Trophoblast cell (in vitro differentiated cells and primary cell): ENCODE measurements at regions not wholly inside any gene's neighbourhood (a gene's known extent, or its start where the extent isn't known, plus 50 kb on each side); places are given as distances from the start of the nearest gene placed in this dataset.

Experiments used
- DNase-seq, 2 donors: peaks; one replicate each; pipeline ENCODE4 v3.0.0-alpha.2; 2016
- H2AFZ ChIP-seq: 2 replicates; pipeline ENCODE4 v1.6.1; 2013; ENCODE audit warnings: low read length, moderate library complexity, mild to moderate bottlenecking; ENCODE audit not compliant: insufficient read depth, poor library complexity
- H2AK5ac ChIP-seq: 2 replicates; pipeline ENCODE4 v1.6.1; 2013; ENCODE audit warnings: mild to moderate bottlenecking, low read length
- H2BK120ac ChIP-seq: 2 replicates; pipeline ENCODE4 v1.6.1; 2013; ENCODE audit warnings: low read length, mild to moderate bottlenecking, moderate library complexity; ENCODE audit not compliant: insufficient read depth, poor library complexity
- H2BK12ac ChIP-seq: 2 replicates; pipeline ENCODE4 v1.6.1; 2013; ENCODE audit warnings: mild to moderate bottlenecking, low read length, moderate library complexity
- H2BK5ac ChIP-seq: 2 replicates; pipeline ENCODE4 v1.6.1; 2013; ENCODE audit warnings: low read length, low read depth, moderate library complexity, mild to moderate bottlenecking; ENCODE audit not compliant: poor library complexity
- H3K14ac ChIP-seq: 2 replicates; pipeline ENCODE4 v1.6.1; 2013; ENCODE audit warnings: mild to moderate bottlenecking, low read length
- H3K18ac ChIP-seq: 2 replicates; pipeline ENCODE4 v1.6.1; 2013; ENCODE audit warnings: mild to moderate bottlenecking, low read length
- H3K23ac ChIP-seq: 2 replicates; pipeline ENCODE4 v1.6.1; 2013; ENCODE audit warnings: low read length
- H3K27ac ChIP-seq: 2 replicates; pipeline ENCODE4 v1.5.1; 2013; ENCODE audit warnings: low read depth, mild to moderate bottlenecking, inconsistent platforms, low read length, moderate library complexity
- H3K27me3 ChIP-seq: 2 replicates; pipeline ENCODE4 v1.6.1; 2013; ENCODE audit warnings: inconsistent platforms, mild to moderate bottlenecking, low read length, moderate library complexity; ENCODE audit not compliant: insufficient read depth
- H3K36me3 ChIP-seq, 2 experiments: 1 replicate in 1 of 2; 2 replicates in 1 of 2; pipeline ENCODE4 v1.6.1; 2013; ENCODE audit warnings: low read length in 2 of 2, mild to moderate bottlenecking in 2 of 2, moderate library complexity in 1 of 2; ENCODE audit not compliant: insufficient read depth in 2 of 2, control insufficient read depth in 1 of 2
- H3K4ac ChIP-seq: 2 replicates; pipeline ENCODE4 v1.6.1; 2013; ENCODE audit warnings: low read depth, mild to moderate bottlenecking, low read length, moderate library complexity
- H3K4me1 ChIP-seq, 2 experiments: 1 replicate in 1 of 2; 2 replicates in 1 of 2; pipeline ENCODE4 v1.6.1; 2013; ENCODE audit warnings: low read length in 2 of 2, mild to moderate bottlenecking in 2 of 2, moderate library complexity in 1 of 2; ENCODE audit not compliant: insufficient read depth in 2 of 2, control insufficient read depth in 1 of 2
- H3K4me2 ChIP-seq: 2 replicates; pipeline ENCODE4 v1.6.1; 2013; ENCODE audit warnings: inconsistent platforms, mild to moderate bottlenecking, low read length, moderate library complexity
- H3K4me3 ChIP-seq: 2 replicates; pipeline ENCODE4 v1.5.1; 2013; ENCODE audit warnings: mild to moderate bottlenecking, low read depth, low read length, inconsistent platforms
- H3K79me1 ChIP-seq: one replicate; pipeline ENCODE4 v1.6.1; 2013; ENCODE audit warnings: low read length
- H3K79me2 ChIP-seq: 2 replicates; pipeline ENCODE4 v1.6.1; 2013; ENCODE audit warnings: low read length, mild to moderate bottlenecking; ENCODE audit not compliant: control insufficient read depth, insufficient read depth, poor library complexity
- H3K9ac ChIP-seq: 2 replicates; pipeline ENCODE4 v1.6.1; 2013; ENCODE audit warnings: mild to moderate bottlenecking, low read length
- H3K9me3 ChIP-seq: 2 replicates; pipeline ENCODE4 v1.6.1; 2013; ENCODE audit warnings: low read depth, mild to moderate bottlenecking, control low read depth, inconsistent platforms, low read length; ENCODE audit not compliant: insufficient read depth
- H4K12ac ChIP-seq: 2 replicates; pipeline ENCODE4 v1.6.1; 2013; ENCODE audit warnings: low read depth, mild to moderate bottlenecking, low read length, moderate library complexity
- H4K8ac ChIP-seq: 2 replicates; pipeline ENCODE4 v1.6.1; 2013; ENCODE audit warnings: low read depth, mild to moderate bottlenecking, low read length, moderate library complexity
- H4K91ac ChIP-seq: one replicate; pipeline ENCODE4 v1.6.1; 2013; ENCODE audit warnings: low read depth, mild to moderate bottlenecking, low read length, moderate library complexity
- WGBS: extraction: QIAGEN DNeasy Blood & Tissue Kit; methylation state at CpG from one replicate; pipeline ENCODE4 v1.1.7; 2013; ENCODE audit warnings: missing lambda C conversion rate; ENCODE audit not compliant: insufficient read length, insufficient coverage; ENCODE audit errors: extremely low coverage; 5-methylcytosine and 5-hydroxymethylcytosine counted together

GRCh38 chr19:46927106-46927505 lies 66.3 kb downstream of the ARHGAP35 start:
- H3K4me3 ChIP-seq, result no peak overlapping the region
- no peak overlapping the region for H3K27ac ChIP-seq
- H2AK5ac ChIP-seq, result no peak overlapping the region
- no peak overlapping the region for H3K23ac ChIP-seq
- H2BK120ac ChIP-seq, result no peak overlapping the region
- H3K79me1 ChIP-seq, result no peaks in the 10 kb centered on the region
- H4K91ac ChIP-seq, result no peak overlapping the region
- no peak for DNase-seq
- H4K8ac ChIP-seq, result no peak overlapping the region
- H4K12ac ChIP-seq, result no peak overlapping the region
- WGBS, result no CpG with 5 or more reads among the region's 6 CpGs
- H2AFZ ChIP-seq, result no peak overlapping the region
- H3K9ac ChIP-seq, result no peak overlapping the region
- no peak overlapping the region for H2BK12ac ChIP-seq
- H3K4me2 ChIP-seq, result no peak overlapping the region
- H3K9me3 ChIP-seq, result no peaks in the 10 kb centered on the region
- H3K4ac ChIP-seq, result no peak overlapping the region
- H3K36me3 ChIP-seq, result peaks cover under 1% of the 10 kb centered on the region in 2 experiments
- H3K18ac ChIP-seq, result no peak overlapping the region
- no peaks in the 10 kb centered on the region for H3K79me2 ChIP-seq
- no peaks in the 10 kb centered on the region for H3K27me3 ChIP-seq
- H2BK5ac ChIP-seq, result no peak overlapping the region
- H3K4me1 ChIP-seq, result peaks cover 3 to 9% of the 10 kb centered on the region in 2 experiments
- H3K14ac ChIP-seq, result no peak overlapping the region

- Histone ChIP-seq H3K9ac (no peak overlapping the region), H3K27ac (no peak overlapping the region), H3K14ac (no peak overlapping the region), H3K27me3 (no peaks in the 10 kb centered on the region), H2AFZ (no peak overlapping the region), H4K12ac (no peak overlapping the region), H3K4me2 (no peak overlapping the region), H3K4ac (no peak overlapping the region), H3K18ac (no peak overlapping the region), H4K91ac (no peak overlapping the region), H3K36me3 (no peaks in the 10 kb centered on the region), H4K8ac (no peak overlapping the region), H2BK5ac (no peak overlapping the region), H3K4me3 (no peak overlapping the region), H2AK5ac (no peak overlapping the region), H2BK12ac (no peak overlapping the region), H3K4me1 (peaks cover 3 to 11% of the 10 kb centered on the region in 2 experiments), H3K79me2 (no peaks in the 10 kb centered on the region), H3K79me1 (no peaks in the 10 kb centered on the region), H3K9me3 (no peaks in the 10 kb centered on the region), H3K23ac (no peak overlapping the region), H2BK120ac (no peak overlapping the region)
- no peak for DNase-seq
- no CpG with 5 or more reads among the region's 4 CpGs for WGBS
Measured at GRCh38 chr19:46927893-46928292, 67.1 kb downstream of the ARHGAP35 start.

GRCh38 chr19:46928951-46929350 lies 68.2 kb downstream of the ARHGAP35 start:
- H3K9ac ChIP-seq, result no peak overlapping the region
- no peak overlapping the region for H3K4me2 ChIP-seq
- no peaks in the 10 kb centered on the region for H3K36me3 ChIP-seq
- DNase-seq, result no peak
- H4K12ac ChIP-seq, result no peak overlapping the region
- no peak overlapping the region for H4K8ac ChIP-seq
- H2BK120ac ChIP-seq, result no peak overlapping the region
- no peak overlapping the region for H4K91ac ChIP-seq
- no peak overlapping the region for H3K23ac ChIP-seq
- H3K27me3 ChIP-seq, result no peaks in the 10 kb centered on the region
- no peak overlapping the region for H2BK12ac ChIP-seq
- H3K18ac ChIP-seq, result no peak overlapping the region
- H3K14ac ChIP-seq, result no peak overlapping the region
- H3K79me2 ChIP-seq, result no peaks in the 10 kb centered on the region
- H2BK5ac ChIP-seq, result no peak overlapping the region
- H3K27ac ChIP-seq, result no peak overlapping the region
- no peak overlapping the region for H3K4ac ChIP-seq
- no peak overlapping the region for H3K4me3 ChIP-seq
- no peaks in the 10 kb centered on the region for H3K9me3 ChIP-seq
- no peaks in the 10 kb centered on the region for H3K79me1 ChIP-seq
- peaks cover 3 to 11% of the 10 kb centered on the region in 2 experiments for H3K4me1 ChIP-seq
- WGBS, result no CpG with 5 or more reads among the region's 5 CpGs
- no peak overlapping the region for H2AK5ac ChIP-seq
- no peak overlapping the region for H2AFZ ChIP-seq

- H3K4me2 ChIP-seq, result no peak overlapping the region
- no peak overlapping the region for H2BK12ac ChIP-seq
- H3K9ac ChIP-seq, result no peak overlapping the region
- DNase-seq, result no peak
- H4K91ac ChIP-seq, result no peak overlapping the region
- peaks cover 0 to 2% of the 10 kb centered on the region in 2 experiments for H3K4me1 ChIP-seq
- no peak overlapping the region for H3K27ac ChIP-seq
- H2BK120ac ChIP-seq, result no peak overlapping the region
- H3K18ac ChIP-seq, result no peak overlapping the region
- no peak overlapping the region for H3K4ac ChIP-seq
- H2AK5ac ChIP-seq, result no peak overlapping the region
- no peak overlapping the region for H3K14ac ChIP-seq
- no peaks in the 10 kb centered on the region for H3K9me3 ChIP-seq
- no peaks in the 10 kb centered on the region for H3K27me3 ChIP-seq
- H4K8ac ChIP-seq, result no peak overlapping the region
- H2BK5ac ChIP-seq, result no peak overlapping the region
- no peak overlapping the region for H4K12ac ChIP-seq
- H3K79me2 ChIP-seq, result no peaks in the 10 kb centered on the region
- WGBS, result no CpG with 5 or more reads among the region's 5 CpGs
- H2AFZ ChIP-seq, result no peak overlapping the region
- H3K4me3 ChIP-seq, result no peak overlapping the region
- H3K23ac ChIP-seq, result no peak overlapping the region
- H3K79me1 ChIP-seq, result no peaks in the 10 kb centered on the region
- H3K36me3 ChIP-seq, result no peaks in the 10 kb centered on the region
Measured at GRCh38 chr19:46931202-46931601, 70.4 kb downstream of the ARHGAP35 start.
